BLaER1 treated with 17β-estradiol and CSF1 and Interleukin-3, amounts not matched to agents 10 nM and 100 nM (cell line): ENCODE measurements at regions not wholly inside any gene's neighbourhood (a gene's known extent, or its start where the extent isn't known, plus 50 kb on each side); places are given as distances from the start of the nearest gene placed in this dataset.

Experiments used
- H3K27ac ChIP-seq, 11 experiments: shearing (Covaris generic); formaldehyde crosslinking; 2 replicates each; pipeline ENCODE4 v1.8.1; 2022
- H3K27me3 ChIP-seq, 11 experiments: shearing (Covaris generic); formaldehyde crosslinking; 2 replicates each; pipeline ENCODE4 v1.8.1; 2022
- H3K36me3 ChIP-seq, 11 experiments: shearing (Covaris generic); formaldehyde crosslinking; 2 replicates each; pipeline ENCODE4 v1.8.1; 2022
- H3K4me1 ChIP-seq, 10 experiments: shearing (Covaris generic); formaldehyde crosslinking; 2 replicates each; pipeline ENCODE4 v1.8.1; 2022
- H3K4me2 ChIP-seq, 11 experiments: shearing (Covaris generic); formaldehyde crosslinking; 2 replicates each; pipeline ENCODE4 v1.8.1; 2022
- H3K4me3 ChIP-seq, 10 experiments: shearing (Covaris generic); formaldehyde crosslinking; 2 replicates each; pipeline ENCODE4 v1.8.1; 2022
- H3K9ac ChIP-seq, 11 experiments: shearing (Covaris generic); formaldehyde crosslinking; 2 replicates each; pipeline ENCODE4 v1.8.1; 2022
- H3K9me3 ChIP-seq, 11 experiments: shearing (Covaris generic); formaldehyde crosslinking; replicated peaks in 1 of 11; 2 replicates each; pipeline ENCODE4 v1.8.1; 2022
- H4K20me1 ChIP-seq, 11 experiments: shearing (Covaris generic); formaldehyde crosslinking; 2 replicates each; pipeline ENCODE4 v1.8.1; 2022
- Cebpa-rat ChIP-seq, 11 experiments: shearing (Covaris generic); IDR thresholded peaks; 2 replicates each; pipeline ENCODE4 v1.8.1; 2022

GRCh38 chr2:5064687-5065086 lies 627.5 kb upstream of the SOX11 start:
- Histone ChIP-seq H3K4me1 (no peaks in the 10 kb centered on the region), H3K27ac (no peak overlapping the region), H3K4me2 (no peak overlapping the region), H3K9me3 (no peaks in the 10 kb centered on the region), H4K20me1 (no peaks in the 10 kb centered on the region), H3K9ac (no peak overlapping the region), H3K27me3 (no peaks in the 10 kb centered on the region), H3K36me3 (no peaks in the 10 kb centered on the region), H3K4me3 (no peak overlapping the region)
- no peak for TF ChIP-seq Cebpa-rat (IDR thresholded peaks at IDR 0.05)

GRCh38 chr2:5067816-5068215 lies 624.4 kb upstream of the SOX11 start:
- TF ChIP-seq Cebpa-rat (IDR thresholded peaks at IDR 0.05): no peak
- Histone ChIP-seq H3K27ac (no peak overlapping the region), H4K20me1 (no peaks in the 10 kb centered on the region), H3K4me1 (peaks cover 0 to 7% (median 0%) of the 10 kb centered on the region in 10 experiments; a peak in 2 of 20 replicates), H3K27me3 (no peaks in the 10 kb centered on the region), H3K36me3 (no peaks in the 10 kb centered on the region), H3K4me3 (no peak overlapping the region), H3K4me2 (no peak overlapping the region), H3K9ac (no peak overlapping the region), H3K9me3 (no peaks in the 10 kb centered on the region)

GRCh38 chr2:5070257-5070656 lies 621.9 kb upstream of the SOX11 start:
- TF ChIP-seq Cebpa-rat (IDR thresholded peaks at IDR 0.05): no peak
- Histone ChIP-seq H3K27ac (no peak overlapping the region), H3K4me2 (0 out of 22 replicates have a peak overlapping the region, but pooled peaks of 1 of the 11 experiments have one; percentile 11), H3K4me1 (peaks cover 0 to 7% (median 0%) of the 10 kb centered on the region in 10 experiments; a peak in 2 of 20 replicates), H3K36me3 (no peaks in the 10 kb centered on the region), H3K27me3 (no peaks in the 10 kb centered on the region), H3K9ac (no peak overlapping the region), H4K20me1 (no peaks in the 10 kb centered on the region), H3K4me3 (no peak overlapping the region), H3K9me3 (no peaks in the 10 kb centered on the region)

- Histone ChIP-seq H3K4me3 (no peak overlapping the region), H3K4me1 (peaks cover 0 to 7% (median 0%) of the 10 kb centered on the region in 10 experiments; a peak in 2 of 20 replicates), H3K9me3 (no peaks in the 10 kb centered on the region), H4K20me1 (no peaks in the 10 kb centered on the region), H3K9ac (no peak overlapping the region), H3K36me3 (no peaks in the 10 kb centered on the region), H3K27ac (no peak overlapping the region), H3K4me2 (no peak overlapping the region), H3K27me3 (no peaks in the 10 kb centered on the region)
- TF ChIP-seq Cebpa-rat (IDR thresholded peaks at IDR 0.05): no peak
These were observed 617.5 kb upstream of the SOX11 start for GRCh38 chr2:5074733-5075132.

GRCh38 chr2:5076599-5076998 lies 615.6 kb upstream of the SOX11 start:
- H3K4me1 ChIP-seq: no peaks in the 10 kb centered on the region
- no peaks in the 10 kb centered on the region for H3K36me3 ChIP-seq
- no peak overlapping the region for H3K27ac ChIP-seq
- no peaks in the 10 kb centered on the region for H4K20me1 ChIP-seq
- H3K9ac ChIP-seq: no peak overlapping the region
- no peak overlapping the region for H3K4me2 ChIP-seq
- TF ChIP-seq Cebpa-rat (IDR thresholded peaks at IDR 0.05): no peak
- no peak overlapping the region for H3K4me3 ChIP-seq
- no peaks in the 10 kb centered on the region for H3K27me3 ChIP-seq
- no peaks in the 10 kb centered on the region for H3K9me3 ChIP-seq

GRCh38 chr2:5077479-5078089 lies 614.6 kb upstream of the SOX11 start:
- Histone ChIP-seq H3K9ac (no peak overlapping the region), H3K27ac (no peak overlapping the region), H3K36me3 (no peaks in the 10 kb centered on the region), H3K4me3 (no peak overlapping the region), H3K27me3 (no peaks in the 10 kb centered on the region), H3K4me2 (no peak overlapping the region), H3K4me1 (no peaks in the 10 kb centered on the region), H3K9me3 (no peaks in the 10 kb centered on the region), H4K20me1 (no peaks in the 10 kb centered on the region)
- TF ChIP-seq Cebpa-rat (IDR thresholded peaks at IDR 0.05): no peak

GRCh38 chr2:5083402-5083801 lies 608.8 kb upstream of the SOX11 start:
- Histone ChIP-seq H4K20me1 (no peaks in the 10 kb centered on the region), H3K4me1 (no peaks in the 10 kb centered on the region), H3K9ac (no peak overlapping the region), H3K36me3 (no peaks in the 10 kb centered on the region), H3K27me3 (no peaks in the 10 kb centered on the region), H3K4me3 (no peak overlapping the region), H3K27ac (no peak overlapping the region), H3K4me2 (no peak overlapping the region), H3K9me3 (no peaks in the 10 kb centered on the region)
- TF ChIP-seq Cebpa-rat (IDR thresholded peaks at IDR 0.05): no peak

- Histone ChIP-seq H4K20me1 (no peaks in the 10 kb centered on the region), H3K9ac (no peak overlapping the region), H3K27me3 (no peaks in the 10 kb centered on the region), H3K36me3 (no peaks in the 10 kb centered on the region), H3K4me3 (no peak overlapping the region), H3K4me2 (no peak overlapping the region), H3K27ac (no peak overlapping the region), H3K4me1 (no peaks in the 10 kb centered on the region), H3K9me3 (no peaks in the 10 kb centered on the region)
- no peak for TF ChIP-seq Cebpa-rat (IDR thresholded peaks at IDR 0.05)
These were observed 602.8 kb upstream of the SOX11 start for GRCh38 chr2:5089409-5089808.

- Histone ChIP-seq H3K9me3 (peaks cover 0 to 6% (median 0%) of the 10 kb centered on the region in 11 experiments; a peak in 1 of 22 replicates), H3K27ac (no peak overlapping the region), H3K4me2 (no peak overlapping the region), H3K4me1 (no peaks in the 10 kb centered on the region), H4K20me1 (no peaks in the 10 kb centered on the region), H3K4me3 (no peak overlapping the region), H3K9ac (no peak overlapping the region), H3K36me3 (no peaks in the 10 kb centered on the region), H3K27me3 (no peaks in the 10 kb centered on the region)
- TF ChIP-seq Cebpa-rat (IDR thresholded peaks at IDR 0.05): no peak
These were observed 599.1 kb upstream of the SOX11 start for GRCh38 chr2:5093056-5093455.

- Histone ChIP-seq H3K9me3 (peaks cover 0 to 6% (median 0%) of the 10 kb centered on the region in 11 experiments; a peak in 1 of 22 replicates), H3K4me3 (no peak overlapping the region), H3K9ac (no peak overlapping the region), H3K36me3 (no peaks in the 10 kb centered on the region), H3K4me1 (no peaks in the 10 kb centered on the region), H4K20me1 (no peaks in the 10 kb centered on the region), H3K27me3 (no peaks in the 10 kb centered on the region), H3K27ac (no peak overlapping the region), H3K4me2 (no peak overlapping the region)
- TF ChIP-seq Cebpa-rat (IDR thresholded peaks at IDR 0.05): no peak
These were observed 598.7 kb upstream of the SOX11 start for GRCh38 chr2:5093518-5093917.
